GM12873 (cell line): ENCODE measurements at regions not wholly inside any gene's neighbourhood (a gene's known extent, or its start where the extent isn't known, plus 50 kb on each side); places are given as distances from the start of the nearest gene placed in this dataset.

Experiments used
- CTCF ChIP-seq: IDR thresholded peaks from 2 replicates; pipeline ENCODE4 v1.5.1; 2012; ENCODE audit warnings: low read depth, mild to moderate bottlenecking, moderate library complexity, low read length, control low read depth; ENCODE audit not compliant: insufficient read depth; ENCODE audit errors: missing control alignments

GRCh38 chr13:109448629-109449028 is 337.8 kb downstream of the IRS2 start:
- no peak for TF ChIP-seq CTCF

- no peak for TF ChIP-seq CTCF
These were observed 338.7 kb downstream of the IRS2 start for GRCh38 chr13:109447667-109448066.

GRCh38 chr13:109440320-109440719 is 346.1 kb downstream of the IRS2 start:
- TF ChIP-seq CTCF = no peak

- no peak for TF ChIP-seq CTCF
These were observed 346.6 kb downstream of the IRS2 start for GRCh38 chr13:109439813-109440212.

GRCh38 chr13:109436841-109437240 is 349.5 kb downstream of the IRS2 start:
- no peak for TF ChIP-seq CTCF

- no peak for TF ChIP-seq CTCF
These were observed 350.2 kb downstream of the IRS2 start for GRCh38 chr13:109436055-109436622.

GRCh38 chr13:109431217-109431616 is 355.2 kb downstream of the IRS2 start:
- TF ChIP-seq CTCF = no peak
